ENCODE measurements at regions not wholly inside any gene's neighbourhood (a gene's known extent, or its start where the extent isn't known, plus 50 kb on each side); places are given as distances from the start of the nearest gene placed in this dataset.
A peak's percentile ranks its signal among the peaks of the same experiment; 100 is the strongest.
"Not testable (repeated sequence)": the region's sequence is repeated elsewhere in the genome, so short reads cannot be mapped to it uniquely, and the experiment has no call there.

DNA sequence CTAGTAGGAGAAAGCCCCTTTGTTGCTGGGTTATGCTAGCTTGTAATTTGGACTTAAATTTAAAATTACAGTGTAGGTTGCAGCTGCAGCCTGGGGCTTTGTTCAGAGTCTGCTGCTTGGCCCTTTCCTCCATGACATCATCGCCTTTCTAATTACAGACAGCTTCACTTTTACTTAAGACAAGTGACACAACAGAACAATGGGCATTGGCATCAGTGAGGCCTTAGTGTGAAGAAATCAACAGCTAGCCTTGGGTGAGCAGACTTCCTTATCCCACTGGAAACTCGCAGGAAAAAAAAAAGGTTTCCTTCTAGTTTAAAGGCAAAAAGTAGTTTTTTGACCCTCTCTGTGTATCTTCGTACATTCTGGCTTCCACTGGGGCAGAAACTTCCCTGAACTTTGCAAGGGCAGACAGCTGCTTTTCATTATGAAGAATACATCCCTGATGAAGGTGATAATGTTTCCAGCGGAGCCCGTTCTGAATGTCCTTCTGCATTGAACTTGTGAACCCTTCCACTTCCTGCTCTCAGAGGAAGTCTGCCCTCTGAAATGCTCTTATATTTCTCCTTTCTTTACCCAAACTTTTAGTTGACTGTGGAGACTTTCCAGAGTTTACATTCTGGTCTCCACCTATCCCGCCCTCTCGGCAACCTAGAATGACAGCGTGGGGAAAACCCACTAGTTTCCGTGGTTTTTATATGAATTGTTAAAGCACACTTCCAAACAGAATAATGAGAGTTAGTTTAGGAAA lies 123.2 kb upstream of the FAM9C start:
- WGBS (ENCODE audit: insufficient coverage, low lambda C conversion rate) = no CpG with 5 or more reads among the region's 9 CpGs
- H3K36me3 ChIP-seq (ENCODE audit: control insufficient read depth, insufficient read depth, low read length) = no peaks in the 10 kb centered on the region
- peaks cover 7% of the 10 kb centered on the region for H3K4me1 ChIP-seq (ENCODE audit: control insufficient read depth, insufficient read depth, low read length)
- H3K27me3 ChIP-seq (ENCODE audit: control insufficient read depth, insufficient read depth, low read length) = no peaks in the 10 kb centered on the region
- H3K27ac ChIP-seq (ENCODE audit: low read length) = no peak overlapping the region
- DNase-seq = peak in 1 of 2 donors; percentile 33
- H3K9me3 ChIP-seq (ENCODE audit: control insufficient read depth, low read depth, low read length) = no peaks in the 10 kb centered on the region
- H3K4me3 ChIP-seq (ENCODE audit: low read length) = no peak overlapping the region

GRCh38 chrX:13165266-13166189 lies 121.1 kb upstream of the FAM9C start:
- Histone ChIP-seq H3K9me3 (ENCODE audit: control insufficient read depth, low read depth, low read length) (no peaks in the 10 kb centered on the region), H3K27me3 (ENCODE audit: control insufficient read depth, insufficient read depth, low read length) (no peaks in the 10 kb centered on the region), H3K27ac (ENCODE audit: low read length) (no peak overlapping the region), H3K4me3 (ENCODE audit: low read length) (no peak overlapping the region), H3K4me1 (ENCODE audit: control insufficient read depth, insufficient read depth, low read length) (peaks cover 18% of the 10 kb centered on the region), H3K36me3 (ENCODE audit: control insufficient read depth, insufficient read depth, low read length) (no peaks in the 10 kb centered on the region)
- no CpG with 5 or more reads among the region's 6 CpGs for WGBS (ENCODE audit: insufficient coverage, low lambda C conversion rate)
- no peak for DNase-seq

- Histone ChIP-seq H3K27ac (ENCODE audit: low read length) (peak overlapping the region; percentile 41), H3K9me3 (ENCODE audit: control insufficient read depth, low read depth, low read length) (no peaks in the 10 kb centered on the region), H3K4me3 (ENCODE audit: low read length) (no peak overlapping the region), H3K4me1 (ENCODE audit: control insufficient read depth, insufficient read depth, low read length) (peaks cover 21% of the 10 kb centered on the region), H3K27me3 (ENCODE audit: control insufficient read depth, insufficient read depth, low read length) (no peaks in the 10 kb centered on the region), H3K36me3 (ENCODE audit: control insufficient read depth, insufficient read depth, low read length) (no peaks in the 10 kb centered on the region)
- WGBS (ENCODE audit: insufficient coverage, low lambda C conversion rate) = no CpG with 5 or more reads among the region's 7 CpGs
- DNase-seq = peak in 1 of 2 donors; percentile 34
Observed at GRCh38 chrX:13164611-13165010, 120.2 kb upstream of the FAM9C start.

- H3K9me3 ChIP-seq (ENCODE audit: control insufficient read depth, low read depth, low read length) = no peaks in the 10 kb centered on the region
- H3K36me3 ChIP-seq (ENCODE audit: control insufficient read depth, insufficient read depth, low read length) = no peaks in the 10 kb centered on the region
- no peaks in the 10 kb centered on the region for H3K27me3 ChIP-seq (ENCODE audit: control insufficient read depth, insufficient read depth, low read length)
- WGBS (ENCODE audit: insufficient coverage, low lambda C conversion rate) = no CpG with 5 or more reads among the region's 4 CpGs
- H3K4me1 ChIP-seq (ENCODE audit: control insufficient read depth, insufficient read depth, low read length) = peaks cover 21% of the 10 kb centered on the region
- peak in 1 of 2 donors; percentile 38 for DNase-seq
- no peak overlapping the region for H3K4me3 ChIP-seq (ENCODE audit: low read length)
- H3K27ac ChIP-seq (ENCODE audit: low read length) = no peak overlapping the region
Observed at GRCh38 chrX:13162772-13163410, 118.5 kb upstream of the FAM9C start.

GRCh38 chrX:13159886-13160285 lies 115.5 kb upstream of the FAM9C start:
- H3K27me3 ChIP-seq (ENCODE audit: control insufficient read depth, insufficient read depth, low read length) = no peaks in the 10 kb centered on the region
- H3K4me3 ChIP-seq (ENCODE audit: low read length) = no peak overlapping the region
- DNase-seq = no peak
- H3K9me3 ChIP-seq (ENCODE audit: control insufficient read depth, low read depth, low read length) = no peaks in the 10 kb centered on the region
- no peaks in the 10 kb centered on the region for H3K36me3 ChIP-seq (ENCODE audit: control insufficient read depth, insufficient read depth, low read length)
- no peak overlapping the region for H3K27ac ChIP-seq (ENCODE audit: low read length)
- H3K4me1 ChIP-seq (ENCODE audit: control insufficient read depth, insufficient read depth, low read length) = peaks cover 18% of the 10 kb centered on the region

DNA sequence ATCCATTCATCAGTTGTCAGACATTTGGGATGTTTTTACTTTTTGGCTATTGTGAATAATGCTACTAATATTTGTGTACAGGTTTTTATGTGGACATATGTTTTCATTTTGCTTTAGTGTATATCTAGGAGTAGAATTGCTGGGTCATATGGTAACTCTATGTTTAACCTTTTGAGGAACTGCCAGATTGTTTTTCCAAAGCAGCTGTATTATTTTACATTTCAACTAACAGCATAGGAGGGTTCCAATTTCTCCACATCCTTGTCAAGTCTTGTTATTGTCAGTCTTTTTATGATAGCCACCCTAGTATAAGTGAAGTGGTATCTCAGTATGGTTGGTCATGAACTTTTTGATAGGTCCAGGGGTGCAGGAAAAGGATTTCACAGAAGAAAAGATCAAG lies 114.5 kb upstream of the FAM9C start:
- no peak for DNase-seq
- H3K36me3 ChIP-seq (ENCODE audit: control insufficient read depth, insufficient read depth, low read length) = no peaks in the 10 kb centered on the region

GRCh38 chrX:13155550-13155949 lies 111.1 kb upstream of the FAM9C start:
- peak in 1 of 2 donors; percentile 49 for DNase-seq
- not testable (repeated sequence) for H3K36me3 ChIP-seq (ENCODE audit: control insufficient read depth, insufficient read depth, low read length); H3K9me3 ChIP-seq (ENCODE audit: control insufficient read depth, low read depth, low read length); H3K4me3 ChIP-seq (ENCODE audit: low read length); H3K27me3 ChIP-seq (ENCODE audit: control insufficient read depth, insufficient read depth, low read length); H3K4me1 ChIP-seq (ENCODE audit: control insufficient read depth, insufficient read depth, low read length); H3K27ac ChIP-seq (ENCODE audit: low read length)
- WGBS (ENCODE audit: insufficient coverage, low lambda C conversion rate) = no CpG with 5 or more reads among the region's 1 CpG

More for the DNA sequence above, 114.5 kb upstream of the FAM9C start:
- Histone ChIP-seq H3K4me1 (ENCODE audit: control insufficient read depth, insufficient read depth, low read length) (peaks cover 18% of the 10 kb centered on the region), H3K27me3 (ENCODE audit: control insufficient read depth, insufficient read depth, low read length) (no peaks in the 10 kb centered on the region), H3K4me3 (ENCODE audit: low read length) (no peak overlapping the region), H3K27ac (ENCODE audit: low read length) (no peak overlapping the region), H3K9me3 (ENCODE audit: control insufficient read depth, low read depth, low read length) (peaks cover 5% of the 10 kb centered on the region)

DNA sequence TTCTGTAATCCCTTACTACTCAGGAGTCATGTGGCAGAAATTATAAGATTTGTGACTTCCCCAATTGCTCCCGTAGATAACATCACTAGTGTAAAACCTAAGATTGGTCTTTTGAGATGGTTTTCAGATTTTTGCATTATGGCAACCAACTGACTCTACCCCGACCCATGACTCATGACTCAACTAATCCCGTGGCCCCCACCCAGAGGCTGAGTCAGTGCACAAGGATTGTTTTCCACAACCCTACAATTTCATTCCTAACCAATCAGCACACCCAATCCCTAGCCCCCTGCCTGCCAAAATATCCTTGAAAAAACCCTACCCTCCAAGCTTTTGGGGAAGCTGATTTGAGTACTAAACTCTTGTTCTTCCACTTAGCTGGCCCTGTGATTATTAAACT lies 109.4 kb upstream of the FAM9C start:
- H3K4me3 ChIP-seq (ENCODE audit: low read length) = no peak overlapping the region
- no peak overlapping the region for H3K27ac ChIP-seq (ENCODE audit: low read length)
- no CpG with 5 or more reads among the region's 3 CpGs for WGBS (ENCODE audit: insufficient coverage, low lambda C conversion rate)
- peaks cover 8% of the 10 kb centered on the region for H3K9me3 ChIP-seq (ENCODE audit: control insufficient read depth, low read depth, low read length)
- no peaks in the 10 kb centered on the region for H3K27me3 ChIP-seq (ENCODE audit: control insufficient read depth, insufficient read depth, low read length)
- peaks cover 2% of the 10 kb centered on the region for H3K4me1 ChIP-seq (ENCODE audit: control insufficient read depth, insufficient read depth, low read length)
- H3K36me3 ChIP-seq (ENCODE audit: control insufficient read depth, insufficient read depth, low read length) = no peaks in the 10 kb centered on the region
- no peak for DNase-seq

DNA sequence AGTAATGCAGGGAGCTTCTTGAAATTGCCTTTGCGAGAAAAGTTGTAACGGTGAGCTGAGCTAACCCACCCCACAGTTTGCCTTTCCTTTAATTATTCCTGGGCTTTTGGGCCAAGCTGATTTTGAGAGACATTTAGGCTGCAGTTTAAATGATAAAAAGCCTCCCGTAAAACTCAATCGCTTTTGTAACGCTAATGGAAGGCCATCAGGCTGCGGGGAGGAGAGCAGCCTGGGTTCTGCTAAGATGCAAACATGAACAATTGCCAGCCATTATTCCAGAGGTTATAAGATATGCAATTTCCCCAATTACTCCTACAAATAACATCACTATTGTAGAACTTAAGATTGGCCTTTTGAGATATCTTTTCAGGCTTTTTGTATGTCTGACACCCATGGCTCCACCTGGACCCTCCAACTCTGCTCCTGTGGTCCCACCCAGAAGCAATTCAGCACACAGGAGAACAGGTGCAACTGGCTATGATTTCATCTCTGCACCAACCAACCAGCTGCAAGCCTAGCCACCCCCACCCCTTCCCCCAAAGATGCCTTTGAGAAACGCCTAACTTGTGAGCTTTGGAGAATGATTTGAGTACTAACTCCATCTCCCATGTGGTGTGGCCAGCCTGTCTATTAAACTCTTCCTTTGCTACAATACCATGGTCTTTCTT lies 108.2 kb upstream of the FAM9C start:
- no CpG with 5 or more reads among the region's 7 CpGs for WGBS (ENCODE audit: insufficient coverage, low lambda C conversion rate)
- Histone ChIP-seq H3K4me3 (ENCODE audit: low read length) (no peak overlapping the region), H3K27ac (ENCODE audit: low read length) (no peak overlapping the region), H3K4me1 (ENCODE audit: control insufficient read depth, insufficient read depth, low read length) (peaks cover 2% of the 10 kb centered on the region), H3K9me3 (ENCODE audit: control insufficient read depth, low read depth, low read length) (peaks cover 11% of the 10 kb centered on the region), H3K36me3 (ENCODE audit: control insufficient read depth, insufficient read depth, low read length) (no peaks in the 10 kb centered on the region), H3K27me3 (ENCODE audit: control insufficient read depth, insufficient read depth, low read length) (no peaks in the 10 kb centered on the region)
- DNase-seq = no peak
